Liver (tissue), 3 donors: ENCODE measurements at regions not wholly inside any gene's neighbourhood (a gene's known extent, or its start where the extent isn't known, plus 50 kb on each side); places are given as distances from the start of the nearest gene placed in this dataset.

ENCODE experiments used
- ATF3 ChIP-seq: IDR thresholded peaks from 2 replicates; pipeline ENCODE4 v1.6.1; 2016; ENCODE audit warnings: antibody characterized with exemption
- RAD21 ChIP-seq, 2 donors: IDR thresholded peaks; 2 replicates each; pipeline ENCODE4 v1.6.1; 2016; ENCODE audit warnings: antibody characterized with exemption in 2 of 2, mild to moderate bottlenecking in 2 of 2
- YY1 ChIP-seq: IDR thresholded peaks from 2 replicates; pipeline ENCODE4 v1.6.1; 2016; ENCODE audit warnings: antibody characterized with exemption, mild to moderate bottlenecking
- ZBTB33 ChIP-seq: IDR thresholded peaks from 2 replicates; pipeline ENCODE4 v1.6.1; 2016; ENCODE audit warnings: antibody characterized with exemption
- TF ChIP-seq, protein P1 (sequence below): fragments of 150-350 bp; IDR thresholded peaks from 2 replicates; pipeline ENCODE4 v1.5.1; 2017; ENCODE audit warnings: improper control_type of control experiment, low read depth, low read length; ENCODE audit not compliant: missing input control
- TF ChIP-seq, protein P2 (sequence below): IDR thresholded peaks from 2 replicates; pipeline ENCODE4 v1.6.1; 2016; ENCODE audit warnings: antibody characterized with exemption
- donor health status: healthy.
- donor health status: healthy.

- TF ChIP-seq, protein P1, sequence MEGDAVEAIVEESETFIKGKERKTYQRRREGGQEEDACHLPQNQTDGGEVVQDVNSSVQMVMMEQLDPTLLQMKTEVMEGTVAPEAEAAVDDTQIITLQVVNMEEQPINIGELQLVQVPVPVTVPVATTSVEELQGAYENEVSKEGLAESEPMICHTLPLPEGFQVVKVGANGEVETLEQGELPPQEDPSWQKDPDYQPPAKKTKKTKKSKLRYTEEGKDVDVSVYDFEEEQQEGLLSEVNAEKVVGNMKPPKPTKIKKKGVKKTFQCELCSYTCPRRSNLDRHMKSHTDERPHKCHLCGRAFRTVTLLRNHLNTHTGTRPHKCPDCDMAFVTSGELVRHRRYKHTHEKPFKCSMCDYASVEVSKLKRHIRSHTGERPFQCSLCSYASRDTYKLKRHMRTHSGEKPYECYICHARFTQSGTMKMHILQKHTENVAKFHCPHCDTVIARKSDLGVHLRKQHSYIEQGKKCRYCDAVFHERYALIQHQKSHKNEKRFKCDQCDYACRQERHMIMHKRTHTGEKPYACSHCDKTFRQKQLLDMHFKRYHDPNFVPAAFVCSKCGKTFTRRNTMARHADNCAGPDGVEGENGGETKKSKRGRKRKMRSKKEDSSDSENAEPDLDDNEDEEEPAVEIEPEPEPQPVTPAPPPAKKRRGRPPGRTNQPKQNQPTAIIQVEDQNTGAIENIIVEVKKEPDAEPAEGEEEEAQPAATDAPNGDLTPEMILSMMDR = no peak
- no peak for TF ChIP-seq RAD21 (IDR thresholded peaks at IDR 0.05)
- TF ChIP-seq, protein P2, sequence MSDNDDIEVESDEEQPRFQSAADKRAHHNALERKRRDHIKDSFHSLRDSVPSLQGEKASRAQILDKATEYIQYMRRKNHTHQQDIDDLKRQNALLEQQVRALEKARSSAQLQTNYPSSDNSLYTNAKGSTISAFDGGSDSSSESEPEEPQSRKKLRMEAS = no peak
- no peak for TF ChIP-seq YY1
- TF ChIP-seq ATF3 = no peak
- no peak for TF ChIP-seq ZBTB33
Observed at GRCh38 chr16:64704386-64704785, 417.5 kb downstream of the CDH11 start.
